ENCODE measurements at regions not wholly inside any gene's neighbourhood (a gene's known extent, or its start where the extent isn't known, plus 50 kb on each side); places are given as distances from the start of the nearest gene placed in this dataset.

DNA sequence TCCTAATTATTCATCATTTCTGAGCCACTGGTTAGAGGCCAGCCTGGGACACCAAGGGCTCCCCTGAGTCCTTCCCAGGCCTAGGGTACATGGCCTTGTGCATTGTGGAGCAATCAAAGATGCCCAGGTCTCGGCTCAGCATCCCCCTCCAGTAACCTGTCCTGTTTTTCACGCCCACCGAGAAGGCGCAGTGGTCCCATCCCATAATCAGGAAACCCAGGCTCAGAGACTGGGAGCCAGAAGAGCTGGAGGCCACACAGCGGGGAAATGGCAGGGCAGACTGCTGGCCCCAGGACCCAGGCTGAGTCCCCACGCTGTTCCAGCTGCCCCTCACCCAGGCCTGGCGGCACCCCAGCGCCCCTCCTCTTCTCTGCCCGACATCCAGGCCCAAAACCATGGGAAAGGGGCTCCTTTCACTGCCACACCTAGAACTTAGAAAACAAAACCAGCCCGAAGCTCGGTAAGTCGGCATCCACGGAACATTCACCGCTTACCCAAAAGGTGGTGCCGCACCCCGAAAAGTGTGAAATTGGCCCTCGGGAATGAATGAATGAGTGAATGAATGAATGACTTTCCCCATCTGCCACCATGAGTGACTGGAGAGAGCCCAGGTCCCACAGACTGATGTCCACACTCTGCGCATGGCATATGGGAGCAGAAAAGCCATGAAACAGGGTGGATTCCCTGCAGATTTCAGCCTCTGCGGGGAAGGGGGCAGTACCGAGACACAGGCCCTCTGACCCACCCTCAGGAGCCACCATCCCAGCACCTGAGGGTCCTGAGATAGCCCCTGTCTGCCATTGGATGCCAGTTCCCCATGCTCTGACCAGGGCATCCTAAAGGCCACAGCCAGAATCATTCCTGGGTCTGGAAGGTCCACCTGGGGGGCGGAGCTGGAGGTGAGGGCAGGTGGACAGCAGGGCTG lies 132.5 kb downstream of the OLFM1 start:
- DNase-seq (ENCODE audit: low read depth in 2 of 2), result no peak

DNA sequence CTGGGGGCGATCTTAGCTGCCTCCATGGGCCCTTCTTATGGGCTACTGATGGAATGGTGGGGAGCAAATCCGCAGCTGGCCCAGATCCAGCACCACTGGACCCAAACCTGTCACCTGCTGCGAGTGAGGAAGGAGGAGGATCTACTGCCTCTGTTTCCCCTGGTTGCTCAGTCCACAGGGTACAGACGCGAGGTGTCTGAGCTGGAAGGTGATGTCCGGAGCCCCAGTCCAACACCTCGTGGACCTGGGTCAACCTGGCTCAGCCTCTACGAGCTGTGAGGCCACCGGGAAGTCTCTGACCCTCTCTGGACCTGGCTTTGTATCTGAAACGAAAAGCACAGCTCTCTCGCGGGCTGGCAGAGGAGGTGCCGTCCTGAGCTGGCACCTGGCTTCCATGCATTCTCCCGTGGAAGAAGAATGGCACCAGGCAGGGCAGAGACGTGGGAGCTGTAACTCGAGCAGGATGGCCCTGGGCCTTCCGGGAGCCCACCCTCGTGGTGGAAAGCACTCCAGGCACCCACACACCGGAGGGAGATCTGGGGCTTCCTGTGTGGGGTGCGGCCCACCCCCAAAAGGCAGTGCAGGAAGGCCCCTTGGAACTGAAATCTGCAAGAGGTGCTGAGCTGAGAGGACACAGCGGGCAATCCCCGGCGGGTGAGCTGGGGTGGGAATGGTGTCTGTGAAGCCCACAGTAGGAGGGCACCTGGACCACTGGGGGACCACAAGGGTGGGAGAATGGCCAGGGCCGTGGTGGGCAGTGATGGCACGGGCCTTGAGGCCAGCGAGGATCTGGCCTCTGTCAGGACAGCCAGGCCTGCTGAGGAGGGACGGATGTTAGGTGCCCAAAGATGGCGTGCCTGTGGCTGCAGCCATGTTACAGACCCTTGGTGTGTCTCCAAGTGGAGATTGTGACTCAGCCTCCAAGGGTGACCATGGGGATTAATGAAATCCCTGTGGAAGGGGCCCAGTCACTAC lies 133.4 kb downstream of the OLFM1 start:
- no peak for DNase-seq (ENCODE audit: low read depth in 2 of 2)

DNA sequence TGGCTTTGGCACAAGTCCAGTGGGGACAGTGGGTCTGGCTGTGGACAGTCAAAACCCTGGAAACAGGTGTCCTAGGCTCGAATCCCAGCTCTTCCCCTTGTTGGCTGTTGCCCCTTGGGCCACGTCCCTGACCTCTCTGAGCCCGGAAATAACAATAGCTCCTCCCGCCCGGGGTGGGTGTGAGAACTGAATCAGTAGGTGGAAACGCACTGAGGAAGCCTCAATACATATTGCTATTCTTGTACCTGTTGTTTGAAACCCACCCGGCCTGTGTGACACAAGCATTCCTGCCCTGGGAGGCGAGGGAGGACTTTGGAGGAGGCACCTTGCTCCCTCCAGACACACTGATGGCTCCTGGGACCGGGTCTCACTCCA lies 134.1 kb downstream of the OLFM1 start:
- no peak for DNase-seq (ENCODE audit: low read depth in 2 of 2)

DNA sequence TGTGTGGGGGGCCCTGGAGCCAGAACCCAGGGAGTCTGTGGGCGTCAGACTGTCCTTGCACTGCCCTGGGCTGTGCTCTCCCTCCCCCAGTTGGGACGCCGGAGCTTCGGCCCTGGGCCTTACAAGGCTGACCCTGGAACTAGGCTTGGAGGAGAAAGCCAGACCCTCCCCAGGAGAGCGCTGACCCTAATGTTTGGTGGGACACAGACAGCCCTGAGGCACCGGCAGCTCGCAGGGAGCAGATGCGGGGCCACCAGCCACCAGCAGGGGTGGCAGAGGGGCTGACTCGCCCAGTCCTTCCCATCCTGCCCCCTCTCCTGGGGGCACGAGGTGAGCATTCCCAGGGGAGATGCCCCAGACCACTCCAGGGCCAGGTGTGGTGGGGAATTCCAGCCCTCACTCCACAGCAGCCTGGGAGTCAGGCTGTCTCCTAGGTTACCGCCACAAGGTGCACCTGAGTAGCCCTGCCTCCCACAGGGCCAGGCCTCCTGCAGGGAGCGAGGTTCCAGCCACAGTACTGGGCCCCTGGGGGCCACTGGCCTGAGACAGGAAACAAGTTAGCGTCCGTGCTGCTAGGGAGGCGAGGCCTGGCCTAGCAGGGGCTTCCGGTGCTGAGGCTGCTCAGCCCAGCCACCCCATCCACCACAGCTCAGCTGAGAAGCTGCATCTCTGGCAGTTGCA lies 134.6 kb downstream of the OLFM1 start:
- no peak for DNase-seq (ENCODE audit: low read depth in 2 of 2)

DNA sequence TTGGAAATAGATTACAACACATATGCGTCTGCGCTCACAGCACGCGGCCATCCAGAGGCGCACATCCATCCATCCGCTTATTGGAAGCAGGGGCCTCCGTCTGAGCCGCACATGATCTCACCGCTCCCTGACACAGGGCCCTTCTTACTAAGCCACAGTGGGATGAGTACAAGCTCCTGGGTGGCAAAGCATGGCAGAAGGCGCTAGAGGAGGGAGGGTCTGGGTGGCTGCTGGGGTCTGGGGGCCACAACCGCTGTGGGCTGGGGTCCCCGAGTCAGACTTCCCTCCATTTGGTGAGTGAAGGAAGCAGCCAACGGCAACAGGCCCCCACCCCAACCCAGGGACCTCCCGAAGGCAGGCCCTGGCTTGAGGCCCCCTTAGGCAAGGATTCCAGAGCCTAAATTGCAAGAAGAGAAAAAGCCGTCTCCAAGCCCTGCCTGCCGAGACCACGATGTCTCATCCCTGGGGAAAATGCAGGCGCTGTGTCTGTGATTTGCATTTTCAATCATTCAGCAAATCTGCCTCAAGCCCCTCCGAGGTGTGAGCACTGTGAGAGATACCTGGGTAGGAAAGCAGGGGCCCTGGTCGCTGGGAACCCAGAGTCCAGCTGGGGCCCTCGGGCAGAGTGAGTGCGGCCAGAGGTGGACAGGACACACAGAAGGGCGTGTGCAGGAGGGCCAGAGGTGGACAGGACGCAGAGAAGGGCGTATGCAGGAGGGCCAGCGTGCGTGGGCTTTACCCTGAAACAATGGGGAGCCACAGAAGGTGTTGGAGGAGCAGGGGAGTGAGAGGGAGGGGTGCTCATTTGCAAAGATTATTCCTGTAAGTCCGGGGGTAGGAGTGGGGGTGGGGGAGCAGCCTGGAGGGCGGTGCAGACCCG lies 135.7 kb downstream of the OLFM1 start:
- no peak for DNase-seq (ENCODE audit: low read depth in 2 of 2)

DNA sequence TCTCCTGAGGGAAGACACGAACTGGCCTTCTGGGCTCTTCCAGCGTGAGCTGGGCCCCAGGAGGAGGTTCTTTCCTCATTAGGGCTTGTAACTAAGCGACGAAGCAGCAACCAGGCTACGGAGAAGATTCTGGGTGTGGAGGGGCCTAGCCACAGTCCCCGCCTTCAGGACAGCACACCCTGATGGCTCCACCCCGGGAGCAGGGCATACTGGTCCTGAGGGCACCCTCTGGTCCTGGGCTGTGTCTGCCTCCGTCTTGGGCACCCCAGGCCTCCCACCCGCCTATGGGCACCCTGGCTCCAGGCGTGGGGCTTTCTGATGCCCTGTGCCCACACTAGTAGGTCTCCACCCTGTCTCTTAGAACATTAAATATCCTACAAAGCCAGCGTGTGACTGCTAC lies 136.4 kb downstream of the OLFM1 start:
- DNase-seq (ENCODE audit: low read depth in 2 of 2), result no peak

DNA sequence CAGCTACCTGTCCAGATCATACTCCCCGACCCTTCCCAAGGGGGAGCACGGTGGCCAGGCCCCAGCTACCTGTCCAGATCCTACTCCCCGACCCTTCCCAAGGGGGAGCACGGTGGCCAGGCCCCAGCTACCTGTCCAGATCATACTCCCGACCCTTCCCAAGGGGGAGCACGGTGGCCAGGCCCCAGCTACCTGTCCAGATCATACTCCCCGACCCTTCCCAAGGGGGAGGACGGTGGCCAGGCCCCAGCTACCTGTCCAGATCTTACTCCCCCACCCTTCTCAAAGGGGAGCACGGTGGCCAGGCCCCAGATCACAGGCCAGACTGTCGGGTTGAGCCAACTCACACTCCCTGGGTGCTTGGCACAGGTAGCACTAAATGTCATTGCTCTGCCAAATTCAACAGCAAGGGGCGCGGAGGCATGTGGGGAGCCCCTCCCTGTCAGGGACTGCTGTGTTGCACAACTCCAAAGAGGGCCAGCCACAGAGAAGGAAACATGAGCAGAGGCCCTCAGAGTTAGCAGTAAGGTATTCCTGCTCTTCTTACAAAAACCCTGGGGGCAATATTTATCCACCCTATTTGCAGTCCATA lies 136.9 kb downstream of the OLFM1 start:
- DNase-seq (ENCODE audit: low read depth in 2 of 2), result no peak

DNA sequence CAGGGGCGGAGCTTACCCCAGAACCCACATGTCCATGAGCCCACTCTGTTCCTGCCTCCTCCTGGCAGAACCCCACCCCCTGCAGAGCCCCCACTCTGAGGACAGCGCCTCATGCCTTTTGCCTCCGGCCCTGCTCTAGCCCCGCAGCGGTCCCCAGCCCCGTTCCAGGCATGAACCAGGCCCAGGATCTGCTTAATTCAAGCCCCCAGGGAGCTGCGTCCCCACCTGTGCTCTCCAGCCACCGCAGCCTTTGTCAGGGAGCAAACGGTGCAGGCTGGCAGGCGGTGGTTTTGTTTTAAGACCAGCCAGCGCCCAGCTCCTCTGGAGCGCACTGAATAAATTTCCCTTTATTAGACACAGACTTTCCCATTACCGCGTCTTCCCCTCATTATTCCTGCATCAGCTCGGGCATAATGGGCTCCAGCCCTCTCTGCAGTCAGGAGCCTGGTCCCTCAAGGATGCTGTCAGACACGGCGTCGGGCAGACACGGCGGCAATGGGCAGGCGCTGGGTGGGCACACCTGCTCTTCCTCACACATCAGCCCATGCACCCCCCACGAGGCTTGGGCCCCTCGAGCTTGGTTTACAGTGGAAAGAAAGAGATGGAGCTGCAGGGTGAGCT lies 137.6 kb downstream of the OLFM1 start:
- no peak for DNase-seq (ENCODE audit: low read depth in 2 of 2)

DNA sequence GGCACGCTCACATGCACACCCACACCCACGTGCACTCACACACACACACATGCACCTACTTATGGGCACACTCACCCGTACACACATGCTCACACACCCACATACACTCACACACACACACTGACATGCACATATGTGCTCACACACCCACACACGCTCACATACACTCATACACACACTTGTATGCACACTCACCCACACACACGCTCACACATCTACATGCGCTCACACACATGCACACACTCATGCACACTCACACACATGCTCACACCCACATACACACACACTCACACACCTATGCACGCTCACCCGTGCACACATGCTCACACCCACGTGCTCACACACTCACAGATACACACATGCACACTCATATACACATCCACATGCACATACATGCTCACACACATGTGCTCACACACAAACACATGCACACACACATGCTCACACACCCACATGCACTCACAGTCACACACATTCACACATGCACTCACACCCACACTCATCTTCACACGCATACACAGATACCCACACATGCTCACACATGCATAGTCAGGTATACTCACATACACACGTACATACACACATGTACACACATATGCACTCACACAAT lies 138.3 kb downstream of the OLFM1 start:
- DNase-seq (ENCODE audit: low read depth in 2 of 2), result no peak

DNA sequence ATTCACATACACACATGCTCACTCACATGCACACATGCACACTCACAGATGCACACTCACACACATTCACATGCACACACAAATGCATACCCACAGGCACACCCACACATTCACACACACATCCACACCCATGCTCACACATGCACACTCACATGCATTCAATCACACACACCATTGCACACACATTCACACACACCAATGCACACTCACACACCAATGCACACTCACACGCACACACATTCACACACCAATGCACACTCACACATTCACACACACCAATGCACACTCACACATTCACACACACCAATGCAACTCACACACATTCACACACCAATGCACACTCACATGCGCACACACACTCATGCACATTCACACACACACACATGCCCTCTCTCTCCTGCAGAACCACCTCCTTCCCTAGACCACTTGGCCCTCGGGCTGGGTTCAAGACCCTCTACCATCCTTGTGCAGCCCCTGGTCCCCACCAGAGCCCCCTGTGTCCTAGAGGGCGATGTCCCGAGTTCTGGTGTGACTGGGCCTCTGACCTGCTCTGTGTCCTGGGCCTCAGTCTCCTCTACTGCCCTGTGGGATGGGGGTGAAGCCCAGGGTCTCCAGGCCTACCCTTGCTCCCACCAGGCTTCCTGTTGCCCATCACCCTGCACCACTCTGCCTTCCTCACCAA lies 139.0 kb downstream of the OLFM1 start:
- DNase-seq (ENCODE audit: low read depth in 2 of 2), result no peak

DNA sequence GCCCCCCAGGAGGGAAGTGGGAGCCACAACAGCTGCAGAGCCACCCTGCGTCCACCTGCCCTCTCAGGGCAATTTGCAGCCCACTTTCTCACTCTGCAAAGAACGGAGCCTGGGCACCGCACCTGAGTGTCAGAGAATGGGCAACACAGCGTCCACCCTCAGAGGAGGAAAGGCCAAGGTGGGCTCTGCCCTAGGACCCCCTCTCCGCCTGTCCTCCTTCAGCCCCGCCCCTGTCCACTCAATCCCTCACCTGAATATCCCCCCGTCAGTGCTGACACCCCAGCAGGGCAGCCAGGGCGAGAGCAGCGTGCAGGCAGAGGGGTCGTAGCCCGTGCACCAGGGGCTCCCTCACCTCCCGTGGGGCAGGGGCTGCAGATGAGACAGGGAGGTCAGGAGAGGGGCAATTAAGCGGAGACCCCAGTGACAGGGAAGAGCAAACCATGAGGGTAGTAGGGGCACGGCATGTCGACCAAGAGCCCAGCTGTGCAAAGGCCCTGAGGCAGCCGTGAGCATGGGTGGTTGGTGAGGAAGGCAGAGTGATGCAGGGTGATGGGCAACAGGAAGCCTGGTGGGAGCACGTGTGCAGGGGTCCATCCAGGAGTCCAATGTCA lies 140.3 kb downstream of the OLFM1 start:
- DNase-seq (ENCODE audit: low read depth in 2 of 2), result no peak

DNA sequence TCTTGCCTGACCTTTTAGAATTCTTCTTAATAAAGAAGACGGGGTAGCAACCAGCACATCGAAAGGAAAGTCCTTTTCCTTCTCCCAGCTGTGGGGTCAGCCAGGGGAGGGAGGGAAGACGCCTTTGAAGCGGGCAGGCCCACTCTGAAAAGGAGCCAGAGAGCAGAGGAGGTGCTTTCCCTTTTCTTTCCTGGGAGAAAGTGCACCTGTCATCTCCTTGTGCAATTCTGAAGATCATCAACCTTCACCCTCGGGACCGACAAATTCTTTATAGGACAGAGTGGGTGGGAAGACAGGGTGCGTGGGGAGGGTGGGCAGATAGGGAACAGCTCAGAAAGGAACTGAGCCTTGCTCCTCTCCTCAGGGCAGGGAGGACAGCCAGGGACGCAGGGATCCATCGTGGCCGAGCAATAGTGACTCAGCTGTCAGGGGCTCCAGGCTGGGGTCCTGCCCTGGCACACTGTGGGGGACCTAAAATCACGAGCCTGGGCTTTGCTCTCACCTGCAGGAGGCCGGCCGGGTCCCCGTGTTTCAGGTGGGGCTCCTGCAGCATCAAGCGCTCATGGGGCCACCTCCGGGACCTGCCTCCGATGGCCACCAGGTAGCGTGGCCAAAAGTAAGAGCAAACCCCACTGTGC lies 141.0 kb downstream of the OLFM1 start:
- no peak for DNase-seq (ENCODE audit: low read depth in 2 of 2)

DNA sequence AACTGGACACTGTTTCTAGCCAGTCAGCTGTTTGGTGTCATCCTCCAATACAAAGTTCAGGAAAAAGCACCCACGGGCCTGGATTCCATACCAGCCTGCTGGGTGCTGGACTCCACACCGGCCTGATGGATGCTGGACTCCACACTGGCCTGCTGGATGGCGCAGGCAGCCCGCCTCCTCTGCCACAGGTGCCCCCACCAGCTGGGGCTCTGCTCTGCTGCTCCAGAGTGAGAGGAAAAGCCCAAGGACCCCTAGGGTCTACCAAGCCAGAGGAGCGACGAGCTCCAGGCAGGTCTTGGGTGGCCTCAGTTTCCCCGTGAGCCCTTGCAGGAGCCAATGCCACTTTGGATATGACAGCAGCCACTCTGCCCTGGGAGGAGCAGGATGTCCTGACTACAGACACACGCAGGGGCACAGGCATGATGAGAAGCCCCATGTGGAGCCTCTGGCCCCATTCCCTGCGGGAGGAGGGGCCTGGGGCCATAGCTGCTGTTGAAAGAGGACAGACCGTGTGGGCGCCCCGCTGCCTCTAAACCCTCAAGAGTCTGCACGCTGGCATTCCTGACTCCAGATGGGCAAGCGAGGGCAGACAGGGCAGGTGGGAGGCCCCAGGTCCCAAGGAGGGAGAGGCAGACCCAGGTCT lies 141.6 kb downstream of the OLFM1 start:
- no peak for DNase-seq (ENCODE audit: low read depth in 2 of 2)

DNA sequence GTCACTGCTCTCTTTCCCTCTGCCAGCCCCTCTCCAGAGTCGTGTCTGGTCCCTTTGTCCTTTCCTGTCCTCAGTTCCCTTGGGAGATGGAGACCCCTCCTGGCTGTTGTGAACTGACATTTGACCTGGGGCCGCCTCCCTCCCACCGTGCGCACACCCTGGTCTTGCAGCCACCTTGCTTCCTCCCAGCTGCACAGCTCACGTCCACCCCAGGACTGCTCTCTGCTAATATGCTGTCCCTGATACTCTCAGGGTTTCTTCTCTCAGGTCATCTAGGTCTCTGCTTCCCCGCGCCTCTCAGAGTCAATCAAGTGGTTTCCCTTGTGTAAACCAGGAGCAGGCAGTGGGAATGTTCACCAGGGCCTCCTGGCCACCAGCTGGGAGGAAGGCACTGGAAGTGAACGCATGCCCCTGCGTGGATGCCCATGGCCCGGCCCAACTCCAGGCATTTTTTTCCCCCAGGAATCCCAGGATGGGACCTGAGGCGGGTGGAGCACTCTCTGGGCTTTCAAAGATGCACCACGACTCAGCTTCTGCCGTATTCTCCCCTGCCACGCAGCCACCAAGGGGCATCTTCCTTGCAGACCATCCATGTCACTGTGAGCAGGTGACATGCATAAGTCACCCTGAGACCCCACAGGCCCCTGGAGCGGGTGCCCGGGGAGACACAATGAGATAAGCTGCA lies 142.4 kb downstream of the OLFM1 start:
- DNase-seq (ENCODE audit: low read depth in 2 of 2), result no peak

DNA sequence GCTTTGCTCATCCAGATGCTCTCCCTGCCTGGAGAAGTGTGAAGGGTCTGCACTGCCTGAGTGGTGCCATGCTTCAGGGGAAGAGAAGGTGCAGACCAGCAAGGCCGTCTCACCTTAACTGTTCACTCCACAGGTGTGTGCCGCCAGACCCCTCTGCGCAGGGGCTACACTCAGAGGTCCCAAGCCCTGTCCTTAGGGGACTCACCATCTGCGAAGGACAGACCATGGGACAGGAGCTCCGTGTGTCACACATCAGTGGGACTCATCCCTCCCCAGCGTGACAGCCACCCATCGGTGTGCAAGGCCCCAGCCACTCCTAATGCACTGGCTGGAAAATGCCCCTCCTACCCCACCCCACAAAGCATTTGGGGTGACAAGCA lies 142.9 kb downstream of the OLFM1 start:
- DNase-seq (ENCODE audit: low read depth in 2 of 2), result no peak

DNA sequence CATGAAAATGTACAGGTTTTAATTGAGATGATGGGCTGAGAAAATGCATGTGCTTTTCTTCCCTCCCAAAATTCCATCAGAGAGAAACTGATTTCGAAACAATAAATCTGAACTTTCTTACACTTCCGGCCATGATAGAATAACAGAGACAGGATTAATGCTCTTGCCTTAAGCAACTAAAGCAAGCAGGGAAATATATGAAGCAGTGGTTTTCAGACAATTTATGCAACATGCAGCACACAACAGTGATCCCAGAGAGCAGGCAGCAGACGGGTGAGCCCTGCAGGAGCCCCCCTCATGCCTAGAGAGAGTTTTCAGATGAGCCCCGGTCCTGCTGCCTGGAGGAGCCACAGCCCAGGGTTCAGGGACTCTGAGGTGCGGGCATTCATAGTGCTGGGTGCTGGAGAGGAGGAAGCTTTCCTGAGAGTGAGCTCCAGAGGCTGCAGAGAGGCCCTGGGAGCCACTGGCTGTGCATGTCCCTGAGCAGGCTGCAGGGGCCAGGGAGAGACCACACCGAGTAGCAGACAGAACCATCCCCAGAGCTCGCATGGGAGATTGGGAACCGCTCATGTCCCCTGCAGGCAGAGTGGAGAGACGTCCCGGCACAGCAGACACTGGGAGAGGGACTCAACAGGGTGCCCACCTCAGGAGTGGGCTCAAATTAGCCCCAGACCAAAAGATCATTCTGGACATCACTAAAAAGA lies 143.5 kb downstream of the OLFM1 start:
- DNase-seq (ENCODE audit: low read depth in 2 of 2), result no peak

All from lung microvascular endothelial cell (primary cell).